ENCODE measurements at regions not wholly inside any gene's neighbourhood (a gene's known extent, or its start where the extent isn't known, plus 50 kb on each side); places are given as distances from the start of the nearest gene placed in this dataset.
"Not testable (repeated sequence)": the region's sequence is repeated elsewhere in the genome, so short reads cannot be mapped to it uniquely, and the experiment has no call there.

DNA sequence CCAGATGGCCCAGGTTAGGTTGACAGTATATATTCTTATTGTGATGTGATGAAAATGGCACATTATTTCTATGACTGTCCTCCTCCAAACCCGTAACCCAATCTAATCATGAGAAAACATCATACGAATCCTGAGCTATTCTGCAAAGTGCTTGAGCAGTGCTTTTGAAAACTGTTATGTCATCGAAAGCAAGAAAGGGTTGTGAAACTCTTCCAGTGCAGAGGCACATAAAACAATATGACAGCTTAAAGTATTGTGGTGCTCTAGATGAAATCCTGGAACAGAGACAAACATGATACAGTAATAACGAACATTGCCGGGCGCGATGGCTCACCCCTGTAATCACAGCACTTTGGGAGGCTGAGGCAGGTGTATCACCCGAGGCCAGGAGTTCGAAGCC, 1648.0 kb downstream of the STIM2 start:
- intact Hi-C loops (cut with DNase I): no loop called here
- DNase-seq: no peak

DNA sequence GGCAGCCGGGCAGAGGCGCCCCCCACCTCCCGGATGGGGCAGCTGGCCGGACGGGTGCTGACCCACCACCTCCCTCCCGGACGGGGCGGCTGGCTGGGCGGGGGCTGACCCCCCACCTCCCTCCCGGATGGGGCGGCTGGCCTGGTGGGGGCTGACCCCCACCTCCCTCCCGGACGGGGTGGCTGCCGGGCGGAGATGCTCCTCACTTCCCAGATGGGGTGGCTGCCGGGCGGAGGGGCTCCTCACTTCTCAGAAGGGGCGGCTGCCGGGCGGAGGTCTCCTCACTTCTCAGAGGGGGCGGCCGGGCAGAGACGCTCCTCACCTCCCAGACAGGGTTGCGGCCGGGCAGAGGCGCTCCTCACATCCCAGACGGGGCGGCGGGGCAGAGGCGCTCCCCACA, 1654.1 kb downstream of the STIM2 start:
- DNase-seq; intact Hi-C loops (cut with DNase I): not testable (repeated sequence)

DNA sequence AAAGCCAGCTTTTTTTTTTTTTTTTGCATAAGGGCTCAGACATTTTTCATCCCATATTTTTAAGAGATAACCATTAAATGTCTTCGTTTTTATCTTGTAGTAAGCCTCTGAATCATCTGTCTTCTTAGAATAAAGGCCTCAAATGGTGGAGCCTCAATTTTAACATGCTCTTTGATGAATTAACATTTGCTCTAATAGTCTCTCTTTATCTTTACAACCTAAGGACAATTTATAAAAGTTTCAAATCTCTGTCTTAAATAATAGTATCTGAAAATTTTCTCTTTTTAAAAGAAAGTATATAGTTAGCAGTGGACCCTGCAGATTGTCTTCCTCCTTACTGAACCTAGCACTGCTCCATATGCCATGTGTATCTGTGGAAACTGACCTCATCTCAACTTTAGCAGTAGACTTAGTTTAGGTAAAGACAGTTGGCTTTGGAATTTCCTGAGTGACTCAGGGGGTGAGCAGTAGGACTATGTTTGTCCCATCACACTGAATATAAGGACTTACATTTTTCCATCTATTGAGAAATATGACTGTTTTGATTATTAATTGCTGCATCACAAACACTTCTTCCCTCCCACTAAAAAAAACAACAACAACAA, 1658.0 kb downstream of the STIM2 start:
- no peak for DNase-seq
- intact Hi-C loops (cut with DNase I): no loop called here

DNA sequence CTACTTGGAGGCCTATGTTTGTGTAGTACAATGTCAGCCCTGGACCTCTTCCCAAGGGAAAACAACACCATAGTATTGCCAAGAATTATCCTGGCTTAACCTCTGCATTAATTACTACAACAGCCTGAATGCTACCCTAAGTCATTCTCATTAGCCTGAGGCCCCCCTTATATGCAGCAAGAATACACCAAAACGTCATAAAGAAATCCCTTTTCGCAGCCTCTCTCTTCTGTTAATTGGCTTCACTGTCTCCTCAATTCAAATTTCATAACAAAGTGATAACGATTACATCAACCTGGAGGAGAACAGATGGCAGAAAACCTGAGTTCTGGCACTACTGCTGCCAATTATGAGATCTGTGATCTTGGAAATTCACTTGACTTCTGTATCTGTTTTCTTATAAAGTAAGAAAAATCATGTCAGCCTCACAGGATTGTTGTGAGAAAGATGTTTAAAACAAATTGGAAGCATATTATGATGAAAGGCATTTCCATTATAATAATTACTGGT, 1663.1 kb downstream of the STIM2 start:
- no peak for DNase-seq
- intact Hi-C loops (cut with DNase I): no loop called here

DNA sequence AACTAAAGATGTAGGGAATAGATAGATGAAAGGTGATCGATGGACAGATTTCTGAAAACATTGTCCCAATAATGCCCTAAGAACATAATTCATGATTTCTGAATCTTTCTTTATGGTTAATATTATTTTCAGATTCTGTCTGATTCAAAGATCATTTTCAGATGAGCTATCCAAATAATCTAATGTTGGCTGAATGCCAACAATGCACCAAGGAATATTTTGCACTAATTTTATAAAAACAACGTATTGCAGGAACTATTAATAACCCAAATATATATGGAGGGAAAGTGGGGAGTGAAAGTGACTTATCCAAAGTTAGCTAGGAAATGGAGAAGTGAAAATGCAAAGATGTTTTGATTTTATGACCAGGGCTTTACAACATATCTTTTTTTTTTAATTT, 1675.5 kb downstream of the STIM2 start:
- DNase-seq: no peak
- intact Hi-C loops (cut with DNase I): no loop called here

DNA sequence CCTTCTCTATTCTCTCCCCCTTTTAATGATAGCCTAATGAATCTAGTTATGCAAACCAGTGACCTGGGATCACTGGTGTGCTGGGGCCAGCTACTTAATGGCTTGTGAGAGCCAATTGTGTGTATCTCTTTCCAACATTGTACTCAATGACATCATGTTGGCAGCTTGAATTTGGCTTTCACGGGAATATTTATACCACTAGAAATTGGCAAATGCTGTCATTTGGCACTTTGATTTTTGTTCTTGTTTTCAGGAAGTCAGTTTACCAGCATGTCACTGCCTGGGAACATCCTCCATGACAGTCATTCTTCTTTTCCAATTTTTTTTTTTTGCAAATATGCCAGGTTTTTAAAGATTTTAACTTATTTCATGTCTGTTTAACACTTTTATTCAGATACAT, 1685.3 kb downstream of the STIM2 start:
- DNase-seq: no peak
- intact Hi-C loops (cut with DNase I): no loop called here

DNA sequence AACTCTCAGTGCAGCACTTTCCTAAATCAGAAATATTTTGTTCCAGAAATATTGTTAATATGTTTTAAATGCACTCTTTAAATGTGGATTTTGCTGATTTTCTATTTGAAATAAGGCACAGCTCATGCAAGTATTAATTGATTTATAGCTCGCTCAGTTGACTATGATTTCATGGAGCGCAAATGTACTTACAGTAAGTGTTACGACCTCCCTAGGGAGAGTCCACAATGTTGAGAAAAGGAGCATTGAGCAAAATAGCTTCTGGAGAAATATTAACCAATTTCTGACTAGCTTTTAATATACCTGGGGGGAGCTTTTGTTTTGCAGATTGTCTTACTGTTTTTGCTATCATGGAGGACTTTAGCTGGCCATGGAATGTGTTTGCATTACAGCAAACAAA, 1687.5 kb downstream of the STIM2 start:
- intact Hi-C loops (cut with DNase I): no loop called here
- no peak for DNase-seq

DNA sequence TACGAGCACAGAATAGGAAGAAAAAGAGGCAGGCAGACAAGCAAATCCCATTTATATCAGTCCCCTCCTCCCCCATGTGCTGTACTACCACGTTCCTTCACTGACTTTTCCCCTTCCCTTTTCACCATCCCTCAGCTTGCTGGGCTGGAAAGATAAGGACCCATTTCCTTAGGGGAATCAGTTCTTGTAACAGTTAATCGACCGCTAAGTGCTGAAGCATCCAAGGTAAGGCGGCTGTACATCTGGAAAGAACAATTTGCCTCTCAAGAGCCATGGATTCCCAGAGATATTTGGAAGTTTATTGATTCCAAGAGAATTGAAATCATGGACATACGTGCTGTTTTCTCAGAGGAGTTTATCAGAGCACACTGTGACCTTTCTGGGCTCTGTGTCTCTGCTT, 1688.0 kb downstream of the STIM2 start:
- no peak for DNase-seq

DNA sequence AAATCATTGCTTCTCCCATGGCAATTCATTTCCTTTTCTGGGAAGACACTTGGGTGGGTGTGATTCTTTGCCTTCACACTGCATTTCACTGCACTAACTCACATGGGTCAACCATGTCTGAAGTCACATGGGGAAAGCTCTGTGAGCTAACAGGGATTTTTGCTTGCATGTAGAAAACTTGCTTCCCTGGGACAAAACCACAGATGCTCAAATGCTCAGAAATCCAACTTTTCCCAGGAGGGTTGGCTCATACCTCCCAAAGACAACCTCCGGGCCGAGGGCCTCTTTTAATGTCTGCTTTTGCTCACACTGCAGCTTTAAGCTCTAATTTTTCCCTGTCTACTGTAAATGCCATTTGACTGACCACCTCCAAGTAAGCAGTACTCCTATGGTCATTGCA, 1695.2 kb downstream of the STIM2 start:
- no peak for DNase-seq
- intact Hi-C loops (cut with DNase I): no loop called here

More for the DNA sequence above, 1688.0 kb downstream of the STIM2 start:
- intact Hi-C loops (cut with DNase I): no loop called here

DNA sequence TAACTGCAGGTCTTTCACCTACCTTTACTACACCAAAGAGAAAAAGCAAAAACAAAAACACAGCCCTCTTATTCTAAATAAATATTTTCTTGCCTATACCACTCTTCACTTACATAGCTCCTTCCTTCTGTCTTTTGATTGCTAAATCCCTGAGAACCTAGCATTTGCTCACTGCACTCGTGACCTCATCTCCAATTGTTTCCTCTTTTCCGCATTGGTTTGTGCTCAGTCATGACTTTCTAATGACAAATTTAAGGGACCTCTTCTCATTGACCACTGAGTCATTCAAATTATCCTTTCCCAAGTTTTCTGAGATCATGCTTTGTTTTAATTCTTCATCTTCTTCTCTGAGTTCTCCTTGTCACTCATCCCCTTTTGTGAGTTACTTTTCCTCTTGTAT, 1697.1 kb downstream of the STIM2 start:
- intact Hi-C loops (cut with DNase I): no loop called here
- no peak for DNase-seq

DNA sequence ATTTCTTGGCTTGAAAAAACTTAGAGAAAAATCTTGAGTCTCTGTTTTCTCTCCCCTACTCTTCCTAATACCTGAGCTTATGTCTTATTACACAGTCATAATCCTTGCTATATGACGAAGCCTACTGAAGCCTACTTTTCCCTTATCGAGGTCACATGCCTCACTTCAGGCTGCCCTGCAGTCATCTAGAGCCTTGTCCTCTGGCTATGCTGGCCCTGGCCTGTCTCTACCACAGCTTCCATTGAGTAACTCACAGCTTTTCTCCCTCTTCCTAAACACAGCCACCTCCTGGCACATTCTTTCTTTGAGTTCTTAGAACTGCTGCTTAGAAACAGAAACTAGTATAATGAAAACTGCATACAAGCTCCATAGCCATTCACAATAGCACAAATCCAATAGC, 1698.3 kb downstream of the STIM2 start:
- DNase-seq: no peak
- intact Hi-C loops (cut with DNase I): no loop called here

DNA sequence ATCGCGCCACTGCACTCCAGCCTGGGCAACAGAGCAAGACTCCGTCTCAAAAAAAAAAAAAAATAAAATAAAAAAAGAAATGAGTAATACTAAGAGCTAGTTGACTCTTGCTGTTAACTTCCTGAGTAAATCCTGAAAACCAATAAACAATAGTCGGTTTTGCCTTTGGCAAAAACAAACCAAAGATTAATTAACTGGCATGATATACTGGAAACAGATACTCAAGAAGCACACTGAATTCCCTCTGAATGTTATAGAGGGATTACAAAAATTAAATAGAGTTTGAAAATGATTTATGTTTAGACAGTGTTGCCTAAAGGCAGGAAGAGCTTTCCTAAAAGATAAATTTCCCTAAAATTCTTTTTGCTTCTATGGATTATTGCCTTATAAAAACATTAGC, 1702.3 kb downstream of the STIM2 start:
- no peak for DNase-seq
- intact Hi-C loops (cut with DNase I): no loop called here

DNA sequence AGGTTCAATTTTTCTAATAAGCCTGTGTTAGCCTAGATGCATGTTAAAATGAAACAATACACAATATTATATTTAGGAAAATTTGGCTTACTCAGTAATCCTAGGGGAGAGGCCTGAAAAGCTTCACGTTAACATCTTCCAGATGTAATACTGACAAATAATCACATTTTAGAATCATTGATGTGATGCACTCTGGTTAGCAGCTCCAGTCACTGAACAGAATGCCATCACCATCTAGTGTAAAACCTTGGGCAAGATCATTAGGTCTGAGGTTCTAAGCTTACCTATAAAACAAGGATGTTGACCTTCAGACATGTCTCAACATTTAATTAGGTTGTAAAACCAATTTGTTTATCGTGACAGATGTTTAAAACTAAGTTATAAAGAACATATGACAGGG, 1704.8 kb downstream of the STIM2 start:
- DNase-seq: no peak
- intact Hi-C loops (cut with DNase I): no loop called here

DNA sequence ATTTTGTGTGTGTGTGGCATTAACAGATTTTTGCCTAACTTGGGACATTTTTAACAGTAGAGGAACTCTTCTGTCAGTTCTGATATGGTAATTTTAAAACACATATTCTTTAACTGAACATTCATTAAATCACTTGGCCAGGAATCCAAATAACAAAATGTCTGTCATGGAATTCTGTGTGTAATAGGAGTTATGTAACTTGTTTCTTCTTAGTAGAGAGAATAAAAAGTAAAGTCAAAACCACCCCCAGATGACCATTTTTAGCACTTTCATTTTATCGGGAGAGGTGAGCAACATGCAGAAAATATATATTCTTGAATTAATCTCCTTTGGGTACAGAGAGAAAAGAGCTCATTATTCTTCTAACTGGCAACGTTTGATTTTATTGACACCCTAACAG, 1740.3 kb downstream of the STIM2 start:
- peak in 1 of 42 donors; percentile 9 for DNase-seq
- intact Hi-C loops (cut with DNase I): no loop called here

DNA sequence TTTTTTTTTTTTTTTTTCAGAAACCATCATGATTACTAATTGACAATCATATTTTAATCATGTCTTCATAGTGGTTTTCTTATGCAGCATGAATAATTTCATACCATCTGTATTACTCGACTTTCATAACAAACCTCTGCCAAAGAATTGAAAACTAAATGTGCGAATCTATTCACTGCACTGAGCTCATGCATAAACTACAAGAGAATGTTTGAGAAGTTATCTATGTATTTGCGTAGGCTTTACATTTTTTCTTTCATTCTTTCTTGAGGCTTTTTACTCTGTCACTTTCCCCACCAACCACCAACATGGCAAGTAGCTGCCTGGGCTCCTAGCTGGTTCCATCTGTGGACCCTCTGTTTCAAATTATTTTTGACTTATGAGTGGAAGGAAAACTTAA, 1761.0 kb downstream of the STIM2 start:
- DNase-seq: no peak
- intact Hi-C loops (cut with DNase I): no loop called here

DNA sequence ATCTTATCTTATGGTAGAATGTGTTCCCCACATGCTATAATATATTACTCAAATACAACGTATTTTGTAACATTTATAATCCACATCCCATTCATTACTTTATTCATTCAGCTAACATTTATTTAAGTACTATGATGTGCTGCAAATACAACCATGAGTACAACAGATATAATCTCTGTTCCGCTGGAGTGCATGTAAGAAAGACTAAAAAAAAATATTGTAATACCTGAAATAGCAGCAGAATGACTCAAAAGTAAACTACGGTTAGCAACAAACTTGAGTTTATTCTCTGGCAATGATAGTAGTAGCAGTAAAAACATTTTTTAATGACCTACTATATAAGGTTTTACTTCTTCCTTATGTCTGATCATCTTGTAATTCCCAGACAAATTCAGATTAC, 1776.3 kb downstream of the STIM2 start:
- no peak for DNase-seq

DNA sequence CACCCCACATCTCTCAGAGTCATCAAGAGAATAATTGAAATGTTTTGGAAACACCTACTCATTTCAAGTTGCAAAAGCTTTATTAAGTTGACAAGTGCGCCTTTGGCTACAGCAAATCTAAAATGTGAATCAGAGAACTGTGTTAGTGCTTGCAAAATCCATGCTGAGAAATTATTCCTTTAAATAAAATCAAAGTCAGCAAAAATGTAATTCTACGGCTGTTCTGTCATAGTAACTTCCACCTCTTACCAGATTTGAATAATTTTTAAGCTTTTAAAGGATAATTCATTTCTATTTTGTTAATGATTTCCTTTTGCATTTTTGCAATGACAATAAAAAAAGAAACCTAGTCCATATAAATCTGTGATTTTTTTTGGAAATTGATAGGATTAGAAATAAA, 1779.1 kb downstream of the STIM2 start:
- DNase-seq: peak in 1 of 42 donors; percentile 2

More for the DNA sequence above, 1776.3 kb downstream of the STIM2 start:
- intact Hi-C loops (cut with DNase I): no loop called here

DNA sequence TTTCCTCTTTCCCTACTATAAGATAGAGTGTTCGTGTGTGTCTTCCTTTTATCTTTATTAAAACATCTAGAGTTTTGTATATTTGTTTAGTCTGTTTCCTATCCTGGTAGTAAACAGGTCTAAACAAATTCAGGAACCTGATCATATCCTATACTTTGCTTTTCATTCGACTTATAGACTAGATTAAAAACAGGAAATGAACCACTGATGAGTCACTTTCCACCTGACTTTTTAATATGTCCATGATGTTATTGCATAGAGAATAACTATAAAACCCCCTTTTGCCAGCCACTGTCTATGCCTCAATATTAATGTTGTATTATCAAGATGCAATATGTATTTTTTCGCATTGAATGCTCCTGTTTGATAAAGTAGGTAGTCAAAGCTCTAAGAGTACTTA, 1794.0 kb downstream of the STIM2 start:
- intact Hi-C loops (cut with DNase I): no loop called here
- no peak for DNase-seq

More for the DNA sequence above, 1779.1 kb downstream of the STIM2 start:
- intact Hi-C loops (cut with DNase I): no loop called here

DNA sequence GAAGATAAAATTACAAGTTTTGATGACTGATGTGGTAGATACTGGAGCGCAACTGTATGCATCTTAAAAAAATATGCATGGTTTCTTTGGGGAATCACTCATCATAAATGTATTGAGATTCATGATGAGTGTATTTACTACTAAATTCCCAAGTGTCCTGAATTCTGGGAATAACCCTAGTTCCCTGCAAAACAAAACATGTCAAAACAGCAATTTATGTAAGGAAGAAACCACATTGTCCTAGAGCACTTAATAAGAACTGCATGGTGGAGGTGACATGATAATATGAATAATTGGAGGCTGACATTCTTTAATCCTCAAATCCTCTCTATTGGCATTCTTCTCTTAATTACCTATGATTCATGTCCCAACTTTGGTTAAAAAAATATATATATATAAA, 1804.7 kb downstream of the STIM2 start:
- intact Hi-C loops (cut with DNase I): no loop called here
- DNase-seq: no peak

DNA sequence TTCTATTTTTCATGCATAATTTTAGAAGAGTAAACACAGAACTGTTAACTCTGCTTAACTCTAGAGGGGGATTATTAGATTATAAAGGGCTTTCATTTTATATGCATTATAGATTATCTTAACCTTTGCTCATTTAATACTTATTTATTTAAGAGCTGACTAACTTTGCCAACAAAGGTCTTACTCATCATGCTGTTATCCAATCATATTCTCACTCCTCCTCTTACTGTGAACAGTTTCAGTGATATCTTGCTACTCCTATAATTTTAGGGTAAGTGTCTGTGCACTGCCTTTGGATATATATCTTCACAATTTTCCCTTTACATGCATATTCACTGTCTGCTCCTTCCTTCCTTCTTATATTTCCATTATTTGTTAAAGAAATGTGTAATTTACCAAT, 1814.9 kb downstream of the STIM2 start:
- intact Hi-C loops (cut with DNase I): no loop called here
- no peak for DNase-seq

DNA sequence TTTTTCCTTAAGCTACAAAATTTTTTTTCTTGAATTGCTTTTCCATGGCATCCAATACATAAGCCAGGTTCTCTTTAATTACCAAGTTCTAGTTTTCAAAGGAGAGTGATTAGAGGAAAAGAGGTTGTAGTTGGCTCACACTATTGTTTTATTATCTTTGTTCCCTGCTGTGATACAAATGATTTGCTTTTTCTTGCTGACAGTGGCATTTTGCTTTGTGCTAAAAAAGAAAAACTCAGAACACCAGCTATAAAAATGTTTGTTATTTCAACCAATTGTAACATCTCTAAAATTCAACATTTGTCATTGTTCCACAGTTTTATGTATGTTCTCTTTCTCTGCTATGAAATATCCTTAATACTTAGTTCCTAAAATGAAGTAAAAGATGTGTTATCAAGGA, 1817.2 kb downstream of the STIM2 start:
- no peak for DNase-seq
- intact Hi-C loops (cut with DNase I): no loop called here

DNA sequence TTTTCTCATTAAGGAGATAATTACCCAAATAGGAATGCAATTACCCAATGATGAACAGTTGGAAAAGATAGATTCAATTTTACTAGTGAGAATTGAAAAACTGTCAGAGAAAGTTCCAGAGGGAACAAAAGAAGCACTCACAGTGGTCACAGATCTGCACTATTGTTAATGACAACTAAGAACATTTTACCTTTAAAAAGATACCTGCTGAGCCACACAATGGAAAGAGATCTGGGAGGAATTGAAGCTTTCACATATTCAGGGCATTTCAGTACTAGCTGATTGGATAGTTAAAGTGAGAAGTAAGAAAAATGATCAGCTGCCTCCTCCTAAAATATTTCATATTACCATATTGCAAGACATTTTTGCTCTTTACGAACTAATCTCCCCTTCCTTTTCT, 1822.2 kb downstream of the STIM2 start:
- intact Hi-C loops (cut with DNase I): no loop called here
- DNase-seq: no peak

Measured in head of caudate nucleus (tissue), 42 donors.